ENCODE measurements at regions not wholly inside any gene's neighbourhood (a gene's known extent, or its start where the extent isn't known, plus 50 kb on each side); places are given as distances from the start of the nearest gene placed in this dataset.
"Not testable (repeated sequence)": the region's sequence is repeated elsewhere in the genome, so short reads cannot be mapped to it uniquely, and the experiment has no call there.

DNA sequence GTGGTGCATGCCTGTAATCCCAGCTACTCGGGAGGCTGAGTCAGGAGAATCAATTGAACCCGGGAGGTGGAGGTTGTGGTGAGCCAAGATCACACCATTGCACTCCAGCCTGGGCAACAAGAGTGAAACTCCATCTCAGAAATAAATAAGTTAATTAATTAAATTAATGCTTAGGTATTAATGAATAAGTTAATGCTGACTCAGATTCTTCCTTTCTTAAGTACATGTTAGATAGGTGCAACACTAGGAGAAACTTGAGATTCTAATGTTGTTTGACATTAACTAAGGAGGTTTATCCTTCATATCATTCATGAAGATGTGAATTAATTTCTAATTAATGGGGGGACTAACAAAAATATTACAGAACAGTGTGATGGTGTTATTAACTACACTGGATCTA, 812.6 kb upstream of the SPRY2 start:
- DNase-seq (ENCODE audit: low spot score): no peak

DNA sequence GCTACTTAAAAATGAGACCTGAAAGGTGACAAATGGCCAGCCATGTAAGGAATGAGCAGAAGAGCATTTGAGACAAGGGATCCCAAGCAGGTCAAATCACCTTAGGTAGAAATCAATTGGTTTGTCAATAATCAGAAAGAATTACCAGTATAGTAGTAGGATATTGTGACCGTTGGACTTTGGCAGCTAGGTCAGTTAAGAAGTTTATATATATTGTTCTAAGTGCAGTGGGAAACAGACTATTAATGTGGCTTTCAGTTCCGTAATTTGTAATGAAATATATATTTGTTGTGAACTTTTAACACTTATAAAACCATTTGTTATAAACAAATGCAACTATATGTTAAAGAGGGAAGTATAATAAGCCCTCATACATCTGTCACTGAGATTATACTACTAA, 807.9 kb upstream of the SPRY2 start:
- no peak for DNase-seq (ENCODE audit: low spot score)

DNA sequence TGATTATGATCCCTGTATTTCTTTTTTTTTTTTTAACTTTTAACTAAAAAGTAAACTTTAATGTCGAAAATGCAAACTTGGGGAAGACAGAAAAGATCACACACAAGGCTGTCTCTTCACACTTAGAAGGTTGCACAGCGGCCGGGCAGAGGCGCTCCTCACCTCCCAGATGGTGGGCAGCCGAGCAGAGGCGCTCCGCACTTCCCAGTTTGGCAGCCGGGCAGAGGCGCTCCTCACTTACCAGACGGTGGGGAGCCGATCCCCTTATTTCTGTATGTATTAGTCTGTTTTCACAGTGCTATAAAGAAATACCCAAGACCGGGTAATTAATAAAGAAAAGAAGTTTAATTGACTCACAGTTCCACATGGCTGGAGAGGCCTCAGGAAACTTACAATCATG, 805.6 kb upstream of the SPRY2 start:
- DNase-seq (ENCODE audit: low spot score): not testable (repeated sequence)

DNA sequence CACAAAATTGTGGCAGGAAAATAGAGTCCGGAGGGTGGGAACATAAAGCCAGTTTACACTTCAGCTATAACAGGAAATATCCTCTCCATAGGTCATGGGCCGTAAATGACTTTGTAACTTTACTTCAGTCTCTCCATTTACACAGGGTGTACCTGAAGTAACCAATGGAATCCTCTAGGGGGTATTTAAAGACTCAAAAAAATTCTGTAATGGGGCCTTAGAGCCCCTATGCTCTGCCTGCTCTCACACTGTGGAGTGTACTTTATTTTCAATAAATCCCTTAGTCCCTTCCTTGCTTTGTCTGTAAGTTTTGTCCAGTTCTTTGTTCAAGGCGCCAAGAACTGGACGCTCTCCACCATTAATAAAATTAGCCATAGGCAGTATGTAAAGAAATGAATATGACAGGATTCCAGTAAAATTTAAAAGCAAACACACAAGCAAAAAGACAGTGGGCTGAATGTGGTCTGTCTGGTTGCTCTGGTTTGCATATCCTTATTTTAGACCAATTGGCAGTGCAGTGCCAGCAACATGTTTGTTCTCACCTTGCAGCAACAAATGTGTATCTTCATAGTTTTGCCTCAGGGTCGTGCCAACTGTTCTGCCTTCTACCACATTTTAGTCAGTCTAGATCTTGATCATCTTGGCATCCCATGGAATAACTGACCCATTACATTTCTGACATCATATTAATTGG, 801.5 kb upstream of the SPRY2 start:
- DNase-seq (ENCODE audit: low spot score): no peak

DNA sequence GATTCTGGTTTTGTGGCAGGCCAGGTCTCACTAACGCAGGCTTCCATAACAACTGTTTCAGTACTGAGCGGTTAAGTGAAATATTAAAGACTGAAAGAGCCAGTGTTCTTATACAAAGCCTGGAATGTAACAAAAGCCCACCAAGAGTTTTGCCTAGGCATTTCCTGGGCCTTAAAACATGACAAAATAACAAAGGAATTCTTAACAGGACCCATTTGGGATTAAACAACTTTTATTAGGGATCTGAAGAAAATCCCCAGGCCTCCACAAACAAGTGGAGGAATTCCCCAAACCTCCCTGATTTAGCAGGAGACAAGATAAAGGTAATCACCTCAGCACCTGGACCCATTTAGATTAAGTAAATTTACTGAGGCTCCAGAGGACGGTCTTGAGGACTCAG, 799.7 kb upstream of the SPRY2 start:
- no peak for DNase-seq (ENCODE audit: low spot score)

DNA sequence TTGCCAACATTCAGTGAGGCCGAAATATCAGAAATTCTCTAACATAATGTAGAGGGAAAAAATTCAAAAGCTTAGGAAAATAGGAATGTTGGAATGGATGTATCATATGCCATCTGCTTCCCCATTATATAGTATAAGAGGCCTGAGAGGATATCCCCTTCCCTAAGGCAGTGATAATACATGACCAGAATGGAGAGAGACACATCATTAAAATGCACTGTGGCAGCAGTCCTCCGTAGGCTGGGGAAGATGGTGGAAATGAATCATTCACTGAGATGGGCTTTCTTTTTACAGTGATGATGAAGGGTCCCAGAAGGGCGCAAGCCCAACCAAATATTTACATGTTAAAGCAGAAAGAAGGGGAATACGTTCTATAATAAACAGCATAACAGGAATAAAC, 799.1 kb upstream of the SPRY2 start:
- DNase-seq (ENCODE audit: low spot score): no peak

DNA sequence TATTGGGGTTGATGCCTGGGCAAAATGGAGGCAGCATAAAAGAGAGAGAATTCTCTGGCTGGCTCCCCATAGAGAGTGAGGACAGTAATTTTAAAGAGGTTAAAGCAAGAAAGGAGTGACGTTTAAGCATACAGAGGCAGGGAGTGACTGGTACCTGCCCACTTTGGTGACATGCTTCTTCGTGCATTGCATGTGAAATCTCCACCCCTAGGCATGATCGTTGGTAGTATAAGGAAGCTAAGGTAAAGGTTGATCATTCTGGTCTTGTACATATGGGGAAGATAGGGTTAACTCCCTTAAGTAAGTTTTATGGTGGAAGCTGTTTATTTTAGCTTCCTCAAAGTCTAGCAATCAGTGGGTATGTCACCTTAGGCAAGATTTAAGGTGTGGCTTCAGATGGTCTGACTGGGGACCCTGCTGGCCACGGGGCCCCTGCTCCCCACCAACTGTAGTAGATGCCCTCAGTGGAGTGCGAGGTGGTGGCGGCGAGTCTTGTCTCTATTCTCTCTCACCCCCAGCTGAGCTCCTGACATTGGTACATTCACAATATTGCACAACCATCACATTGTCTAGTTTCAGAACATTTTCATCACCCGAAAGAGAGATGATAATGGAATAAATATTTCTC, 797.5 kb upstream of the SPRY2 start:
- DNase-seq (ENCODE audit: low spot score): no peak

DNA sequence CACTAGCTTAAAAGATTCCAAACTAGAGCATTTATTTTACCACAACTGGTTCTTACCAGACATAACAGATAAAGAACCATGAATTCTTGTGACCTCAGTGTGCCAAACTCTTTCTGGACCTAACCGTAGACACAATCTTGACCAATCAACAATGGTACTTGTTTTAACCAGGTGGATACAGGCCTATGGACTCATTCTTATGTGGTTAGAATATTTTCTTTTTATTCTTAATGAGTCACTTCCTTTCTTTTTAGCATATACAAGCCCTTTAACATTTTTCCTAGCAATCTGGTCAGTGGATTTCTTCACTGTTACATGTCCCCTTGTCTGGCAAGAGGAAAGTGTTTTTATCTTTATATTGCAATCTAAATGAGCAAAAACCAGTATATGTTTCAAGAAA, 792.1 kb upstream of the SPRY2 start:
- peak; percentile 43 for DNase-seq (ENCODE audit: low spot score)

DNA sequence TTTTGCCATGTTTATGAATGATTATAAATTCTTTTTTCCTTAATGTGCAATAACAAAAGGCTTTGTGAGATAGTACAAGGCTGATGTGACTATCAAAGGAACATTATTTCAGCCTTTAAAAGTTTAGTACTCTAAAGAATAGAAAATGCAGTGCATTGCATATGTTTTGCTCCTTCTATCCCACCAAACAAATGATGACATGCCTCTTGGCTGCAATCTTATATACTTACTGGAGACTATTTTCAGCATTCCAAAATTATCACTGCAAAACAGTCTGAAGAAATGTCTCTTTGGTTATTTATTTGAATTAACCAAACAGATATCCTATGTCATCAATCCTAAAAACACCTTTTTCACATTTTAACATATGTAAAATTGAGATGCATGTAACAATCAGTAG, 776.5 kb upstream of the SPRY2 start:
- DNase-seq (ENCODE audit: low spot score): no peak

DNA sequence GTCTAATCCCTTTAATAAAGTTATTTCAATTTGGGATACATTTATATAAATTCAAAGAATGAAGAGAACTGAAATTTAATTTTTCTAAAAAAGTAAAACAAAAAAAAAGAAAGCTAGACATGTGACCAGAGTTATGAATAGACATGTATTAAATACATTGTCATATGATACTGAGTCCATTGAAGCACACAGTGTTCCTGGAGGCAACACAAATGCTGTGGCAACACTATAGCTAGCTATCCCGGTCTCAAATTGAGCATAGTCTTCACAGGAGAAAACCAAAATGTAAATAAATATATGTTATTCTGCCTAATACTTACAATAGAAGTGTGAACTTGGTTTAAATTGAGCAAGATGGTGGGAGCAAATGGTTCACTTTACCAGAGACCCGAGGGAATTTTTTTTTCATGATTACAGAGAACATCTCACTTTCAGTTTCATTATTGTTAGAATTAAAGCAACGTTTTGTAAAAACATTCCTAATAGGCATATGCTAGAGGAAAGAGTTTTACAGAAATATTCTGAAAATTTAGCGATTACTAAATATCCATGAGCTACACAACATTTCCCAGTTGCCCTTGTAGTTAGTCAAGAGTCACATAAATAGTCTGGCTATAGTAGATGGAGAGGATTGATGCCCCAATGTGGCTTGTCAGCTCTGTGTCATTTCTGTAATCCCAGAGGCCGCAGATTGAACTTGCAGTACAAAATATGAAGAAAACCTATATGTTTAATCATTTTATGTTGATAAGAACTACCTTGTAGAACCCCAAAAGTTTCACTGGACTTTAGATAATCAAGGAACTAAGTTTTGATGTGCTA, 775.7 kb upstream of the SPRY2 start:
- no peak for DNase-seq (ENCODE audit: low spot score)

DNA sequence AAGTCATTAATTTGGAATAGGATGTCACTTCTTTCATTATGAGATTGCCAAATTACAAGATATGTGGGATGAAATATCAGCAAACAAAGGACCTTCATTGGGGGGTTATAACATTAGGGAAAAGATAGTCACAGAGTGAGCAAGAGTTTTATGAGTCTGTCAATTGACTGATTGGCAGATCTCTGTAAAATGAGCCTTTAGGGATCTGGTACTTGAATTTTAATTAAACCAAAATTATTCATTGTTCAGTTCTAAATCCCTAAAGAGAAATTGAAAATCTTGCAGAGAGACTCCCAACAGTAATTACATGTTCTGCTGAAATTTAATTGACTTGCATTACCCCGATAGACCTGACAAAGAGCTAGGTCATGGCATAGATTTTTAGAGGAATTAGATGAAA, 768.1 kb upstream of the SPRY2 start:
- no peak for DNase-seq (ENCODE audit: low spot score)

DNA sequence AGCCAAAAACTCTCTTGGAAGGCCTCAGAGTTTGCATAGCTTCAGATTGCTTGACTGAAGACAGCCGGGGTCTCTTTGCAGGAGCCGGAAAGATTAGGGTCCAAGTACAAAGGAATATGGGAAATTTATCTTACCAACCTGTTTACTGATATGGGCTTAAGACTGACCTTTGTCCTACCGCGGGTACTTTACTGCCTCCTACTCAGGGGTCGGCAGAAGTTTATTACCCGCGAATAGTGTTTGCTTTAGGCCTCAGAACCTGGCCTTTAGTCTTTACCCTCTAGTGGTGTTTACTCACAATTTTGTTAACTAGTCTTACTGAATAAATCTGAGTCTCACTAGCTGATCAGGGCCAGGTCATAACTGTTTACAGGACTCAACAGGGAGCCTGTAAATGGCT, 765.4 kb upstream of the SPRY2 start:
- no peak for DNase-seq (ENCODE audit: low spot score)

DNA sequence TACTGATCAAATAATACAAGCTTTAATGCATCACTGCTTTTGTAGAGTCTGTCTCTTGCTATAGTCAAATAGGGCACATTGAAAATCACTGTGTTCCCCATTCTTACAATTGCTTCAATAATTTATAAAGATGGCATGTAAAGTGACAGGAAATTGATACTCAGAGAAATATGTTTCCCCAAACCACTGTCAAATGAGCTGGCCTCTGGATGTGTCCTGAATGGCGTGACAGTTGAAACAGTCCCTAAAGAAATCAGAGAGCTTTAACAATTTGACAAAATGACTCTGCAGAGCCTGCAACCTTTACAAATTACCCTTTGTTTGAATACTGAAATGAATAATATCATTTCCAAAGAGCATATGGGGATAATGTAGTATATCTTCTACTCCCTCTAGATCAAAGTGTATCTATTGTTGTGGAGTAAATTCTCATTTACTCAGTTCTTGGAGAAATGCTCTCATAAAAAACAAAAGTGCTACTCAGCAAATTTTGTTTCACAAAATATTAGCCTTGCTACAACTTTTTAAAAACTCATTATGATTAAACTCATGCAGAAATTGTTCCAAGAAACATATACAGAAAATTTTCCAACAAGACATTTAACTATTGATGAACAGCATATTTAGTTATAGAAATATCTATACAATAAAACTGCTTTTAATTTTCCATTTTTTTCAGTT, 763.2 kb upstream of the SPRY2 start:
- DNase-seq (ENCODE audit: low spot score): no peak

DNA sequence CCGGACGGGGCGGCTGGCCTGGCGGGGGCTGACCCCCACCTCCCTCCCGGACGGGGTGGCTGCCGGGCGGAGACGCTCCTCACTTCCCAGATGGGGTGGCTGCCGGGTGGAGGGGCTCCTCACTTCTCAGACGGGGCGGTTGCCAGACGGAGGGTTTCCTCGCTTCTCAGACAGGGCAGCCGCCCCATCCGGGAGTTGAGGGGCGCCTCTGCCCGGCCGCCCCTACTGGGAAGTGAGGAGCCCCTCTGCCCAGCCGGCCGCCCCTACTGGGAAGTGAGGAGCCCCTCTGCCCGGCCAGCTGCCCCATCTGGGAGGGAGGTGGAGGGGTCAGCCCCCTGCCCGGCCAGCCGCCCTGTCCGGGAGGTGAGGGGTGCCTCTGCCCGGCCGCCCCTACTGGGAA, 761.1 kb upstream of the SPRY2 start:
- DNase-seq (ENCODE audit: low spot score): not testable (repeated sequence)

DNA sequence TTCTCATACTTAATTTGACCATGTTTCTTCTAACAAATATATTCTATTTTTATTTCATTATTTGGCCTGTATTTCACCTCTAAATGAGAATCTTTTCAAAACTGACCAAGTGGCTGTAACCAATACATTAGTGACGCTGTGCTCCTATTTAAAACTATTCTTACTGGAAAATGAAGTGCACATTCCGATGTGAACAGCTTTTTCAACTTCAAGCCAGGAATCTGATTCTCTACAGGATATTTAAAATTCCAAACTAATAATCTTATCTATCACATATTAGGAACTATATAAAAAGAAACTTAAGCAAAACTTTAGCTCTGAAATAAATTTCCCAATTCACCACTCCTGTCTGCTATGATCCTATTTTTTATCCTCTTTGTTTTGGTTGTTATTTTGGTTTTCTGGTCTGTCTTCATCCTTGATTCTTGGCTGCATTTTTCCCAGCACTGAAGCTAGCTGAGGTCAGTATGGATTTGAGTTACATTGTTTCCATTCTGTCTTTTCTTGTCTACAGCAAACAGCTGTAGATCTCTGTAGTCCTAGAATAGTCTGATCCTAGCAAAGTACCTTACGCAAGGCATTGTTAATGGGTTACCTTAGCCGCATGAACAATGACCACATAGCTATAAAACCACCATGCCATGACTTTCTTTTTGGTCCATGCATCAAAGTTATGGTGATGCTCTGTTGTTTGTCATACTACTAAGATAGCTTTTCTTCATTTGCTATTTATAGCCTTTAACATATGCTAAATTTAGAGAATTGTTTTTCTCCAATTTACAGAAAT, 748.6 kb upstream of the SPRY2 start:
- DNase-seq (ENCODE audit: low spot score): no peak

DNA sequence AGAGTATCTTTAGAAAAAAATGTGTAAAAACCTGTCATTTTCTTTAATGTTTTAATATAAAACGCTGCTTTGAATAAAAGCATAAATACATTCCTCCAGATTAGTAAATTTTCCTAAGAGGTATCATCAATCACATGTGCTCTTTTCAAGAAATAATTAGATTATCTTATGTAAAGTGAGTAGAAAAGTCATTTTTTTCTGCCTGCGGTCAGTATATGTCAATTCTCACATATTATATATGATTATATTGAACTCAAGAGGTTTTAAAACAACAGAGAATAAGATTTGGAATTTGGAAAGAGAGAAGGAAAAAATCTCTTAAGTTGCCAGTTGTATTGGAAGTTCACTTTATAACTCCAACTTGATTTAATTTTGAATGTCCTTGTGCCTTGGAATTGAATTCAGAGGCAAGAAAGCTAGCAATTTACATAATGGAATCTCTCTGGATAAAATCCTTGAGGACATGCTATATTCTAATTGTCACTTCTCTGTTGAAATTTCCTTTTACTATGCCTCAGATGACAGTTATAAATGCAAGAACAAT, 740.1 kb upstream of the SPRY2 start:
- DNase-seq (ENCODE audit: low spot score): no peak

DNA sequence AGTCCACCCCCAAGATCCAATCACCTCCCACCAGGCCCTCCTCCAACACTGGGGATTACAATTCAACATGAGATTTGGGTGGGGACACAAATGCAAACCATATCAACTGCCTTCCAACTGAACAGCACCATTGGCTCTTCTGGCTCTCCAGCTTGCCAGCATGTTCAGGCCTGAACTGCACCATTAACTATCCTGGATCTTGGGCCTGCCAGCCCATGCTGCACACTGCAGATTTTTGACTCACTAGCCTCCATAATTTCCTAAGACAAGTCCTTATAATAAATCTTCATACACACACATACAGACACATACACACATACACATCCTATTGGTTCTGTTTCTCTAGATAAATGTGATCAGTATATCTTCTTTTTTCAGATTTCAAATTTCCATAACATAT, 737.1 kb upstream of the SPRY2 start:
- no peak for DNase-seq (ENCODE audit: low spot score)

DNA sequence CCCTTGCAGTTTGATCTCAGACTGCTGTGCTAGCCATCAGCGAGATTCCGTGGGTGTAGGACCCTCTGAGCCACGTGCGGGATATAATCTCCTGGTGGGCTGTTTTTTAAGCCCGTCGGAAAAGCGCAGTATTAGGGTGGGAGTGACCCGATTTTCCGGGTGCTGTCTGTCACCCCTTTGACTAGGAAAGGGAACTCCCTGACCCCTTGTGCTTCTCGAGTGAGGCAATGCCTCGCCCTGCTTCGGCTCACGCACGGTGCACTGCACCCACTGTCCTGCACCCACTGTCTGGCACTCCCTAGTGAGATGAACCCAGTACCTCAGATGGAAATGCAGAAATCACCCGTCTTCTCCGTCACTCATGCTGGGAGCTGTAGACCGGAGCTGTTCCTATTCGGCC, 728.9 kb upstream of the SPRY2 start:
- not testable (repeated sequence) for DNase-seq (ENCODE audit: low spot score)

DNA sequence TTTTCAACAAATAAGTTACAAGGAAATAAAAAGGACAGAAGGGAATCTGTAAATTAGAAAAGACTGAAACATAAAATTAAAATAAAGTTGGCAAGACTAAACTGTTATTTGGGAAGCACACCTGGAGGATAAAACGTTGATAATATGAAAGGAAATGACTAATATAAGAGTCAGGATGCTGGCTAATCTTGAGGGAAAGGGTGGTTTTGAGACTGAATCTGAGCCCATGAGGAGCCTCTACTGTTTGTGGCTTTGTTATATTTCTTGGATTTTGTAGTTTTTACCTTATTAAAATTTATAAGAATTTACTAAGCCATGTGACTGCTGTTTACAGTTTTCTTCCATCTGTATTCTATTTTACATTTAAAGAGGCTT, 718.0 kb upstream of the SPRY2 start:
- no peak for DNase-seq (ENCODE audit: low spot score)

DNA sequence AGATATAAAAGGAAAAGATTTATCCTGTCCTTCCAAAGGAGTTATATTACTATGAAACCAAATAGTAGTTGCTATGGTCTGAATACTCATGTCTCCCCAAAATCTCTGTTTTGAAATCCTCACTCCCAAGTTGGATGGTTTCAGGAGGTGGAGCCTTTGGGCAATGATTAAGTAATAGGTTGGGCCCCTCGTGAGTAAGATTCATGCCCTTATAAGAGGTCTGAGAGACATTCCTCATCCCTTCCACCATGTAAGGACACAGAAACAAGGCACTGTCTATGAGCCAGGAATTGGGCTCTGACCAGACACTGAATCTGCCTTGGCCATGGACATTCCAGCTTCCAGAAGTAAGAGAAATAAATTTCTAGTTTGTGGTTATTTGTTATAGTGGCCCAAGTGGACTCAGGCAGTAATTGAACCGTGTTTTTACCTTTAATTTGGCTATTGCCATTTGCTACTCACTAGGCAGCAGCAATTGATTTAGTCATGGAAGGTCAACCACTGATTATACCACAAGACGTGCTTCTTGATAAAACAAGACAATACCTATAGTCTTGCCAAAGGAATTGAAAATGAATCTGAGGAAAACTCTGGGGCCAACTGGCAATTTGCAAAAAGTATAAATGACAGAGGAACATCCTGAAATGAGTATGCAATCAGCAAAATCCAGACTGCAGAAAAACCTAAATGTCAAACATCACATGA, 717.4 kb upstream of the SPRY2 start:
- no peak for DNase-seq (ENCODE audit: low spot score)

DNA sequence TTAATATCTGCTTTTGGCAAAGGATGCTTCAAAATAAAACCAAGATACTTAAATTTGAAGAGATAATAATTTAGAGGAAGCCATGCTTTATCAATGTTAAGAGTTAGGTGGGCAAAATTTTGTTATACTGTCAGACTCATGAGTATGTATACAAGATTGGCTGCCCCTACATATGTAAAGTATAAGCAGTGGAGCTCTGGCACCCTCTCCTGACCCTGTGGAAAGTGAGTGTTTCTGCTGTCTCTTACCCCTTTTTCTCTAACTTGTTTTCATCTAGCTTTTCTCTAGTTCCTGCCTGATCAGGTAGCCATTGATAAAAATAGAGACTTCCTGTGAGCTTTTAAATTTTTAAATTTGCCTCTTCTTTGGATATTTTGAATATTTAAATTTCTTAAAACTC, 710.9 kb upstream of the SPRY2 start:
- no peak for DNase-seq (ENCODE audit: low spot score)

Data from H4 (cell line).